HG03159 (cell line): ENCODE measurements at regions not wholly inside any gene's neighbourhood (a gene's known extent, or its start where the extent isn't known, plus 50 kb on each side); places are given as distances from the start of the nearest gene placed in this dataset.

Experiments used
- ATAC-seq: cut with Tn5 transposase; IDR thresholded peaks from one replicate; pipeline ENCODE4 v1.9.1; 2021; ENCODE audit warnings: mild to moderate bottlenecking, moderate library complexity; ENCODE audit not compliant: unreplicated experiment

DNA sequence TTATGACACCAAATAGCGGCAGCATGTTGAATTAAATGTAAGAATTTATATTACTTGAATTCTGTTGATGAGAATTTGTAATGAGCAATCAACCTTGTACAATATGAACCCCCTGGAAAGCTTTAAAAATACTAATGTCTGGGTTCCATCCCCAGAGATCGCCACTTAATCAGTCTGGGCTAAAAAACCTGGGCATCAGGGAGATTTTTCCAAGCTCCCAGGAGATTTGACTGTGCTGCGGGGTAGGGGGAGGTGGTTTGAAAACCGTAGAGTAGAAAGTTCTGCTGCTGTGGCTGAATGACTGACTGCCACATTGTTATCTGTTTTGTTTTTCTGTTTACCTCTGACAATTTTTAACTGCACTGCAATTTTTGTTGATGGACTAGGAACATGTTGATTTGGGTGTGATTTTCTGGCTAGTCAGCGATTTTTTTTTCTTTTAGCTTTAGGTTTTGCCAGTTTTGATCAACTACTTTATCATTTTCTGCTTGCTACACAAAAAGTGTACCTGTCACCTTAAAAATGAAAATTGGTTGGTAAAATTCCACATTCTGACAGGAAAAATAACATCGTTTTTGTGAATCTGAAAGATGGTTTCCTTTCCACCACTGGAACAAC lies 79.3 kb downstream of the PCTP start:
- no peak for ATAC-seq

DNA sequence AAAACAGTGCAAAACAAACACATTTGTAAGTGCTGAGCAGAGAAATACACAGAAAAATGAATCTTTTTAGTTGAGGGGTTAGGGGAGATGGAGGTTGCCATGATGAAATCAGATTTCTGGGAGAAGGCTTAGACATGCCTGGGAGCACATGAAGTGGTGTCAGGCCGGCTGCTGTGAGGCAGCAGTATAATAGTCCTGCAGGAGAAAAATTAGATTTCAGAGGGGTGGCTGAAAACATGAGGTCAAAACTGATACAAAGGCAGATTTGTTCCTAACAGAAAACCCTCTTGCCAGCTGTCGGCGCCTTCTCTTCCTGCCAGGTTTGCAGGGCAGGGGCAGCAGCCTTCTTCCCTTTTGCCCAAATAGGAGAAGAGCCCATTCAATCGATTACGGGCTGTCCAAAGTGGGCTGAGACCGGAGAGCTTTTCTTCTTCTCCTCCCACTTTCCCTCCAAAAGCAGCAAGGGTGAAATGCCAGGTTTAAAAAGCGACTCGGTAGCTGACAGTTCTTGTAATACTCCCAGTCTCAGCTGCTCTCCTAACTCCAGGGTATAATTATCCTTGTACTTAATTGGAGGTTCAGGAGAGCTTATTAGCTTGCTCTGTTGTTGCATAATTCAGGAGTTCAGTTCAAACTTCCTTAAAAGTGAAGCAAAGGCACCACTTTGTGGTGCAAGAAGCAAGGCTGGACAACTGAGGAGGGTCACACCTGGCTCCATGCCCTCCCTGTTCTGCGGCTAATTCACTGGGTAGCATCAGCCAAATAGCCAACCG lies 80.0 kb downstream of the PCTP start:
- ATAC-seq, result no peak

DNA sequence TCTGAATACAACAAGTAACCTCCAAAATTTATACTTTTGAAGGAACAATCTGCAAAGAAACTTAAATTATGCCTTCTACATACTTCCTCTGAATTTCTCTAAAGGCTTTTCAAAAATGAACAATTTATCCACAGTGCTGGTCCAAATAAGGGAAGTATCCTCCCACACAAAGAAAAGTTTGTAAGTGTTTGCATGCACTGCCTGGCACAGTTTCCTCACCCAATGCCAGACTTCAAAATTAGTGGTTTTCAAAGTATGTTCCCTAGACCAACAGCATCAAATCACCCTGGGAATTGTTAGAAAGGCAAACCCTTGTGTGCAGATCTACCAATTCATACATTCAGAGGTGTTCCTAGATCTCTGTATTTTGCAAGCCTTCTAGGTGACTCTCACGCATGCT lies 82.5 kb downstream of the PCTP start:
- ATAC-seq, result no peak

DNA sequence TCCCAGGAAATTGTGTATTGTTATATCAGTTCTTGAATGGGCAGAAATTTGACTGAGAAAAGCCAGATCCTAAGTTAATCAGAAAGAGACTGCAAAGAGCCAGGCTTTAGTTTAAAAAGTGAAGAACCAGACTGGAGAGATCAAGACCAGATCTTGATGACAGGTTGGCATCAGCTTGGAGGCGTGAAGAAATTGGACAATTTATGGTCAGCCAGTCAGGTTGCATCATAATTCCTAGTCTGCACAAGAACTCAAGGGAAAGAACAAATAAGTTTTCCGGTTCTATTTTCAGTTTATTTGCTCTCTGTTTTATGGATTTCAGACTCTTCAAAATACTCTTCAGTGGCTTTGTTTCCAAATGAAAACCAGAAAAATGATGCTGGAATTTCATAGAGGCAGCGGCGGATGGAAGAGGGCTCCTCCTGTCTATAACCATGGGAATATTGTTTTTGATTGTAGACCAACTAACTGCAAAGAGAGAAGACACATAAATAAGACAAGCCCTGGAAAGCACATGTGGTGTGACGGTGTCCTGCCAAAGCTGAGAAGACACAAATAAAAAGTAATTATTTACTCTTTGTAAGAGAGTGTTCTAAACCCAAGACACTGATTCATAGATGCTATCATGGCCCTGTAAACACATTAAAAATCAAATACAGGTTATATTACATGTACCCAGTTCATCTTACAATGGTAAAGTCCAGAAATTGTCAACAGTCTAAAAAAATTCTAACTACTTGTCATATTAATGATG lies 91.7 kb downstream of the PCTP start:
- ATAC-seq, result no peak

DNA sequence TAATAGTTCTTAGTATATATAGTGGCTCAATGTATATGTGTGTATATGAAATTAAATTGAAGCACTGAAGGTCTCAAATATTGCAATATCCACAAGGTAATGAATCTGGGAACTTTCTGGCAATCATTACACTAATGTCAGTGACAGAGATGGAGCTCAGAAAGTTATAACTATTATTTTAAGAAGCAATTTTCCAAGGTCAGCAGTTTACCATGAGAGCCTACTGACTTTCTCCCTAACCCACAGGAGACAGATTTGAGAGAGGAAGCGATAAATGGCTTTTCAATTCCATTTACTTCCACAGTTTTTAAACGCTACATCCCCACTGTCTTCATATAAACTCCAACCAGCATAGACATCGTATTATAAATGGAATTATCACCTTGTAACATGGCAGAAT lies 92.9 kb downstream of the PCTP start:
- no peak for ATAC-seq

DNA sequence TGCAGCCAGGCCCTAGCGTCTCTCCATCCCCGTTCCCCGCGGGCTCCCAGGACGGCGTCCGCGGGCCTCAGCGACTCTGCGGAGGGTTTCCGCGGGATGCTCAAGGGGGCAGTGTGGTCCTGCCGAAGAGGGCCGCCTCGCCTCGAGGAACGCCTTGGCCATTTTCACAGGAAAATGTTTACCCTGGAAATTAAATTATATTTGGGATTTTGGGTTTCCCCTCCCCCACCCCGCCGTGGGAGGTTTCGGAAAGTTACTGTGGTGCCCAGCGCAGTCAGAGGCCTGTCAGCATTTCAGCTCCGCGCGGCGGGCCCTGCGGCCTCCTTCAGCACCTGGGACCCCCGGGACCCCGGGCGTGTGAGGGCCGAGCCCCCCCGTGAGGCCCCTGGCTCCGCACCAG lies 94.5 kb downstream of the PCTP start:
- no peak for ATAC-seq

DNA sequence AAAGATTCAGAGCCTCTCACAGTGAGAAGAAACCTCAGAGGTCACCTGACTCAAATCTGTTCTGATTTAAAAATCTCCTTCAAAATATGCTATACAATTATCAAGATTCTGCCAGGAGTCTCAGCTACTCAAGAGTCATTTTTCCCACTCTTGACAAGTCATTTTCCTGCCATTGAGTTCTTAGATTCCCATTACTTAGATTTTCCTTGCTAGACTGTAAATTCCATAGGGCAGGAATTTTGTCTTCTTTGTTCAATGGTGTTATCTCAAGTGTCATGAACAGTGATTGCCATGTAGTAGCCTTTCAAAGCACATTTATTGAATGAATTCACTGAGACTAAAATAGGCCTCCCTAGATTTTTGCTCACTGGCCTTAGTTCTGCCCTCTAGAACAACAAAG lies 95.9 kb downstream of the PCTP start:
- ATAC-seq, result no peak

DNA sequence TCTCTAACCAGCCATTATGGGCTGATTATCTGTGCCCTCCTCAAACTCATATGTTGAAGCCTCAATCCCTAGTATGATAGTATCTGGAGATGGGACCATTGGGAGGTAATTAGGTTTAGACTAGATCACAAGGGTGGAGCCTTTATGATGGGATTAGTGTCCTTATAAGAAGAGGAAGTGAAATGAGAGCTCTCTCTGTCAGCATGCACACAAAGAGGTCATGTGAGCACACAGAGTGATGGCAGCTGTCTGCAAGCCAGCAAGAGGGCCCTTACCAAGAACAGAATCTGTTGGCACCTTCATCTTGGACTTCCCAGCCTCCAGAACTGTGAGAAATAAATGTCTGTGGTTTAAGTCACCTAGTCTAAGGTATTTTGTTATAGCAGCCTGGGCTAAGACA lies 101.9 kb downstream of the PCTP start:
- ATAC-seq, result peak; percentile 76

DNA sequence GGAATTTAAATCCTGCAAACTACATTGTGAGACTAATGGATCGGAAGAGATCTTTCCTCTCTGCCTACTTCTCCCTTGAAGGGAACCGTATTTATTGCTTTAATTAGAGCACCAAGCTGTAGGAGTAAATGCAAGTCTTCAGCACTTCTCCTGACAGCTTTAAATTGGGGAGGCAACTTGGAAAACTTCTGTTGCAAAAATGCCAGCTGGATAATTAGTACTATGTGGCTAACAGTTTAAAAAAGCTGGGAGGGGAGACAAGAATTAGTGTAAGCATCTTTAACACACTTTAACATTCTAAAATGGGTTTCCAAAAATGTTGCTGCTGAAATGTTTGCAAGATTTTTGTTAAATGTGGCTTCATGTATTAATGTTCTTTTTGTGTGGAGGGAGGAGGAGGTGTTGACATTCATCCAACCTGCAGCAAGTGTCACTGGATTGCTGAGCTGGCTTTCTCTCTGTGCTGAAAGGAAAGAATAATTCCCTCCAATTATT lies 108.5 kb downstream of the PCTP start:
- ATAC-seq, result no peak

DNA sequence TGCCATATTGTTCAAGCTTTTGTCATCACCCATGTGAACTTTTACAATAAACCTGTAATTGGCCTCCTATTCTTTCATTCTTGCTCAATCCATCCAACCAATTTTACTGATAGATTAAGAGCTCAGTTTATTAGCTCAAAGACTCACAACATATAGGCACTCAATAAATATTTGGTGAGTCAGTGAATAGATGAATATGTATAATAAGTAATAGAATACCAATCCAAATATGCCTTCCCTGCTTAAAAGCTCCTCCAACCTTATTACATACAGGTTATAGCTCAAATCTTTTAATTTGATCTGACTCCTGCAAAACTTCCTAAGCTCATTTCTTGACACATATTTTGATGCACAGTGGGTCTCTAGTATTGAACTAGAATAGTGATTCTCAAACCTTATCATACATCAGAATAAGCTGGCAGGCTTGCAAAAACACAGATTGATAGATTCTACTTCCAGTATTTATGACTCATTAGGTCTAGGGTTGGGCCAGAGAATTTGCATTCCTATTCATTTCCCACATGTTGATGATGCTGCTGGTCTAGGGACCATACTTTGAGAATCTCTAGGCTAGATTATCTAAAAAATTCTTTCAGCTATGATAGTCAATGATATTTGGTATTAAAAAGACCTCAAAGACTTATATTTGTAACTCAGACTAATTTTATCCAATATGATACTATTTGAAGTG lies 114.4 kb downstream of the PCTP start:
- ATAC-seq, result no peak

DNA sequence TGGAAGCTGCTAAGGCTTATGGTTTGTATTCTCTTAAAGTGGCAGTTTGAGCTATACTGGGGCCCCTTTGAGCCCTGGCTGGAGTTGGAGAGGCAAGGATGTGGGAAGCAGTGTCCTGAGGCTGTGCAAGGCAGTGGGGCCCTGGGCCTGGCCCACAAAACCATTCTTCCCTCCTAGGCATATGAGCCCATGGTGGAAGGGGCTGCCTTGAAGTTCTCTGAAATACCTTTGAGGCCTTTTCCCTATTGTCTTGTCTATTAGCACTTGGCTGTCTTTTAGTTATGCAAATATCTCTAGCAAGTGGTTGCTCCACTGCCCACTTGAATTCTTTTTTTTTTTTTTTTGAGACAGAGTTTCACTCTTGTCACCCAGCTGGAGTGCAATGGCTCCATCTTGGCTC lies 119.2 kb downstream of the PCTP start:
- ATAC-seq, result no peak

DNA sequence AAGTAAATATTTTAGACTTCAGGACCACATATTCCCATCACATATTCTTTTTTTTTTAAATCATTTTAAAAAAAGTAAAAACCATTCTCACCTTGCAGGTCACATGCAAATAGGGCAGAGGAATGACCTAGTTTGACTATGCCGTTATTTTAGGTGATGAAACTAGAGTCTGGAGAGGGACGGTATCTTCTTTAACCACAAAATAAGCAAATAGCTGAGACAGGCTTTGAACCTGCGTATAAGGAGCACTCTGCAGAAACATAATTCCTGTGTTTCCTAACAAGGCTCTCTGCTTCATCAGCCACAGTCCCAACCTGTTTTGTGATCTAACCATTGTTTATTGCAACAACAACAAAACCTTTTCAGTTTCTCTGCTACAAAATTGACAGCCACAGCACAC lies 121.5 kb downstream of the PCTP start:
- no peak for ATAC-seq

DNA sequence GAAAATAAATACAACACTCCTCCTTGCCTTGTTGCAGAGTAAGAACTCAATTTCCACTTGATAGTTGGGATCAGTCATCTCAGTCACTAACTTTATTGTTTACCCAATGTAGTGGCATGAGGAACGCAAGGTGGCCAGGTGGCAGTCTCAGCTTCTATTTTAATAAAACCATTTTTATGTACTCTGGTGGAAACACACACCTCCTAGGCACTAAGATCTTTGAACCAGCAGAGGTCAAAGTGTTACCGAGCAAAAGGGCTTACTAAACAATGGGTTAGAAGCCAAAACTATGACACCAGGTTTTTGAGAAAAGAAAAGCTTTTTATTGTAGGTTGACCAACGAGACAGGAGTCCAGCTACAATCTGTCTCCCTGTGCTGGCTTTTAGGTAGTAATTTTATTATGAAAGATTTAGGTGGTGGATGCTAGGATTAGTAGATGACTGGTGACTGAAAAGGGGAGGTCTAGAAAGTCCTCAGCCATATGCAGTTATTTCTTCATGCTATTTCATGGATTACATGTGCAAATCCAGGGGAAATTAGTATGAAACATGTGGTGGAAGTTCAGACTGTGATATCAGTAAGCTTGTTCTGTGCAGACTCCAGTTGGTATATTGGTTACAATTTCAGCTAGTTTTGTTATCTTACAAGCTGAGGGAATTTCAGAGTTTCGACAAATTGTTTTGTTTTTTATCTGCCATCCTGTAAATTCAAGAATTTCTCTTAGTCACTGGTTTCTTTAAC lies 122.3 kb downstream of the PCTP start:
- no peak for ATAC-seq

DNA sequence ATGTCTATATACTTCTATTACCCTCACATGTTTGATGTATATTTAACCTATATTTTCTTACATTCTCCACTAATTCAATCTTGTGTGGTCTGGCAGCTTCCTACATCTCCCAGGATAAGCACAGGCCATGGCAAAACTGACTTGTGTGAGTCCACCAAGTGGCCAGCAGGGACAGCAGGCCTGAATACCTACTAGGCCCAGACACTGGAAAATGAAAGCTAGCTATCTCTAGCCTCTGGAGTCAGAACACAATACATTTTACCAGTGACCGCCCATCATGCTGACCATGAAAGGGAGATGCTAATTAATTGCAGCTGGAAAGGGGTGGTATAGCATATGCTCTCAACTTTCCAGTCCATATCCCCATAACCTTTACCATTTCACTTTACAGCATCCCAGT lies 132.3 kb downstream of the PCTP start:
- ATAC-seq, result no peak

DNA sequence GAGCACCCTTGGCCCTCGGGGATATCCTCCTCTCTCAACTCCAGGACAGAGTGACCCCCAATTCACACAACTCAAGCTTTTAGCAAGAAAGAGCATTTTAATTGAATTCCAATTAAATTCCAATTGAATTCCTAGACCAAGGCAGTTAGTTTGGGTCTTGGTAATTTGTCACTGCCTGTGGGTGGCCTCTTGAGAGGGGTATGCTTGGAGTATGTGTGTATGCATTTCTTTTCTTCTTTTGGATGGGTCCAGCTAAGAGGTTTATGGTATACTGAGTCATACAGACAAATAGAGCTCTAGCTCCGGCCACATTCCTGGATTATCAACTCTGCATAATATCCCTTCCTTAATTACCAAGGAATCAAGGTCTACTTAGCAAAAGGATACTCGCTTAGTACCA lies 136.7 kb downstream of the PCTP start:
- ATAC-seq, result no peak

DNA sequence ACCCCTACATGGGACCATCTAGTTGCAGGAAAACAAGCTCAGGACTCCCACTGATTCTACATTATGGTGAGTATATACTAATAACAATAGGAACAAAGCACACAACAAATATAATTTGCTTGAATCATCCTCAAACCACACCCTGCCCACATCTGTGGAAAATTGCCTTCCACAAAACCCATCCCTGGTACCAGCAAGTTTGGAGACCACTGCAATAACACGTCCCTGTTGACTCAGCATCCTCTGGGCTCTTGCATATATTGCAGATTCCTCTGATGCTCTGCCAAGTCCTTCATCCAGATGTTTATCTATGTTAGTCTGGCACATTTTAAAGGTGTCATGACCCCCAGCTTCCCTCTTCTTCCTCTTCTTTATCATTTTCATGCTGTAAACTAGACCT lies 138.4 kb downstream of the PCTP start:
- no peak for ATAC-seq

DNA sequence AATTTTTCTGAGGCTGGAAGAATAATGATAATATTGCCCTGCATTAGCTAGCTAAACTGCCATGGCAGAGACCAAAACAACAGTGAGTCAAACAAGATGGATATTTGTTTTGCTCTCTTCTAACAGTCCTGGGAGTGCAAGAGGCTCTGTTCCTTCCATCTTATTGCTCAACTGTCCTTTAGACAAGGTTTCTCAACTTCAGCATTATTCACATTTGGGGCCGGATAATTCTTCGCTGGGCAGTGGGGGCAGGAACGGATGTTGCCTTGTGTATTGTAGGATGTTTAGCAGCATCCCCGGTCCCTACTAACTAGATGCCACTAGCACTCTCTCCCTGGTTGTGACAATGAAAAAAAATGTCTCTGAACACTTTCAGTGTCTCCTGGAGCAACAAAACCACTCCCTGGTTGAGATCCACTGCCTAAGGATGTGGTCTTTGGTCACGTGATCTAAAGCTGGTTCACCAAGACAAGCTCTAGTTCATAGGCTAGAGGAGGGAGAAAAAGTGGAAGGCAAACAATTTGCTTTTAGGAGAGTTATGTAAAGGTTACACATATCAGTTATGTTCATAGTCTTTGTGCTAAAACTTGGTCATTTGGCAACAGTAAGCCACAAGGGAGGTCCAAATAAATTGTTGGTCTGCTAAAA lies 144.4 kb downstream of the PCTP start:
- no peak for ATAC-seq

DNA sequence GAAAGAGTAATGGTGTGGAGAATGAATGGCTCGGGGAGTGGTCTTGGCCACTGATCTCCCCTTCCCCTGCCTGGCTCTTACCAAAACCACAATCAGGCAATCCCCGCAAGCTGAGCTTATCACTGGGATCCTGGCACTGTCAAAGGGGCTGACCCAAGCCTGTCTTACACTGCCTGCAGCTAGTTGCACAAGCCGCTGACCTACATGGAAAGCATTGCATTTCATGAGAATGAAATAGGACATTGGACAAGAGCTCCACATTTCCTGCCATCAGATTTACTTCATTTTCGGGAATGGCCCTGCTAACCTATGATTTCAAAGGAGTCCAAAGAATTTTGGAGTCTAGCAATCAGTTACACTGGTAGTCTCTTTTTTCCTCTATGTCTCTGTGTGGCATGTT lies 146.4 kb downstream of the PCTP start:
- no peak for ATAC-seq

DNA sequence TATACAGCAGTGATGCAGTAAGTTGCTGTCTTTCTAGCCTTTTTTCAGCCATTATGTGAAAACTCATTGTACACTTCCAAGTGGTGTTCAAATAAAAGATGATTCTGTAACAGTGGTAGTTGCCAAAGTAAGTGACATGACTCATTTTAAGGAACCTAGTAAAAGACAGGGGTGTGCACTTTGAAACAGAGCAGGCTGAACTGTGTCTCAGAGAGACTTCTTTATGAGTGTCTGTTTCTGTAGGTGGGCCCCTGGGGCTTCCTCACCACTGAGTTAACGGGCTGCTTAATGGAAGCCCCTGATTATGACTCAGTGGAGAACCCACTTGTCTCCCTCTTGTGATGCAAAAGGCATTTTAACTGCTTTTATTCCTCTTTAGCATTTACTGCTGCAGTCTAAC lies 147.3 kb downstream of the PCTP start:
- no peak for ATAC-seq

DNA sequence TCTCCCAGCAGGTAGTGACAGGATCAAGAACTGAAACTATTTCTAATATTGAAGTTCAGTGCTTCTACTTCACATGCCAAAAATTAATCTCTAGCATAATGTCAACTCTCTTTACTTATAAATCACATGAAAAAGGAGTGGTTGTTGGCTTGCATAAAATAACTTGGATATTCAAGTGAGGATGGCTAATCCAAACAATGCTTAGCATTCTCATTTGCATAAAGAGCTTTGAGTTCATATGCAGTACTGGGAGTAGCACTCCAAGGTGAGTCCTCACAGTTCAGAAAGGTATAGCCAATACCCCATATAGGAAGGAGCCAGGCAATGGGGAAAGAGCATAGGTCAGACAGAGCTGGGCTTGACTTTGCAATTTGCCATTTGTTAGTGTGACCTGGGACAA lies 149.3 kb downstream of the PCTP start:
- ATAC-seq, result no peak
